Coronary artery (tissue), 2 donors: ENCODE measurements at regions not wholly inside any gene's neighbourhood (a gene's known extent, or its start where the extent isn't known, plus 50 kb on each side); places are given as distances from the start of the nearest gene placed in this dataset.

Experiments used
- DNase-seq: peaks from one replicate; pipeline ENCODE4 v3.0.0-alpha.2; 2017; ENCODE audit warnings: low spot score
- H3K27ac ChIP-seq, 2 donors: fragments of 200-600 bp; sonication (generic); one replicate each; pipeline ENCODE4 v1.5.1; 2016 to 2019
- H3K4me3 ChIP-seq: fragments of 200-600 bp; sonication (generic); 2 replicates; pipeline ENCODE4 v1.5.1; 2016; ENCODE audit warnings: mild to moderate bottlenecking, moderate library complexity
- TF ChIP-seq, protein P1 (sequence below): fragments of 200-600 bp; sonication (generic); IDR thresholded peaks from one replicate; pipeline ENCODE4 v1.5.1; 2019; ENCODE audit warnings: antibody characterized with exemption

DNA sequence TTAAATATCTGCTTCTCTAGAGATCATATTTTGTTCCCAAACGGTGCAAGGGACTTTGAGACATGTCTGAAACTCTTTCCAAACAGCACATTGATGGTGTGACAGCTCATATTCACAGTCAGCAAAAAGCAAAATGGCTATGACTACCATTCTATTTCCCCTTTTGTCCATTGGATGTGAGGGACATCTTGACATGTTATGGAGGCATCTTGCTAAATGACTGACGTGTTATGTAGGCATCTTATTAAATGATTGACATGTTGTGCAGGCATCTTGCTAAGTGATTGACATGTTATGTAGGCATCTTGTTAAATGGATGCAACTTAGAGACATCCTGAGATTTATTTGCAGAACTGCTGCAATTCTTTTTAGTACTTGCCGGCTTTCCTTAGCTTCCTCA lies 255.8 kb downstream of the DLL1 start:
- Histone ChIP-seq H3K4me3 (no peak overlapping the region), H3K27ac (no peak overlapping the region)
- no peak for DNase-seq
- TF ChIP-seq, protein P1, sequence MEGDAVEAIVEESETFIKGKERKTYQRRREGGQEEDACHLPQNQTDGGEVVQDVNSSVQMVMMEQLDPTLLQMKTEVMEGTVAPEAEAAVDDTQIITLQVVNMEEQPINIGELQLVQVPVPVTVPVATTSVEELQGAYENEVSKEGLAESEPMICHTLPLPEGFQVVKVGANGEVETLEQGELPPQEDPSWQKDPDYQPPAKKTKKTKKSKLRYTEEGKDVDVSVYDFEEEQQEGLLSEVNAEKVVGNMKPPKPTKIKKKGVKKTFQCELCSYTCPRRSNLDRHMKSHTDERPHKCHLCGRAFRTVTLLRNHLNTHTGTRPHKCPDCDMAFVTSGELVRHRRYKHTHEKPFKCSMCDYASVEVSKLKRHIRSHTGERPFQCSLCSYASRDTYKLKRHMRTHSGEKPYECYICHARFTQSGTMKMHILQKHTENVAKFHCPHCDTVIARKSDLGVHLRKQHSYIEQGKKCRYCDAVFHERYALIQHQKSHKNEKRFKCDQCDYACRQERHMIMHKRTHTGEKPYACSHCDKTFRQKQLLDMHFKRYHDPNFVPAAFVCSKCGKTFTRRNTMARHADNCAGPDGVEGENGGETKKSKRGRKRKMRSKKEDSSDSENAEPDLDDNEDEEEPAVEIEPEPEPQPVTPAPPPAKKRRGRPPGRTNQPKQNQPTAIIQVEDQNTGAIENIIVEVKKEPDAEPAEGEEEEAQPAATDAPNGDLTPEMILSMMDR: no peak

DNA sequence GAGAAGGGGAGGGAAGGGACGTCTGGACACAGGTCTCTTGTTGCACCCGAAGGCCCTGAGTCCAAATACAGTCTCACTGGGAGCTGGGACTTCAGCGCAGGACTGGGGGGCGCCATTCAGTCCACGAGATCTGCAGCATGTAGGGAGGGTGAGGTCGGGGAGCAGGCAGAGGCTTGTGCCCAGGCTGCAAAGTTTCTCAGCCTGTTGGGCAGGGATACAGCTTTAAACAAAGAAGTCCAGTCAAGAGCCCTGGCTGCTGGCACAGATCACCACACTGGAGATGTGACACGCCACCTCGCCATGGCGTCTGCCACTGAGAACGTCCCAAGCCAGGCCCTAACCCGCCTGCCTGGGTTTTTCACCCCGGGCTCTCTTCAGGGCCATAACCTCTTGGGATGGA lies 256.6 kb downstream of the DLL1 start:
- no peak overlapping the region for H3K27ac ChIP-seq
- peak; percentile 55 for DNase-seq
- TF ChIP-seq, protein P1: no peak
- H3K4me3 ChIP-seq: no peak overlapping the region

DNA sequence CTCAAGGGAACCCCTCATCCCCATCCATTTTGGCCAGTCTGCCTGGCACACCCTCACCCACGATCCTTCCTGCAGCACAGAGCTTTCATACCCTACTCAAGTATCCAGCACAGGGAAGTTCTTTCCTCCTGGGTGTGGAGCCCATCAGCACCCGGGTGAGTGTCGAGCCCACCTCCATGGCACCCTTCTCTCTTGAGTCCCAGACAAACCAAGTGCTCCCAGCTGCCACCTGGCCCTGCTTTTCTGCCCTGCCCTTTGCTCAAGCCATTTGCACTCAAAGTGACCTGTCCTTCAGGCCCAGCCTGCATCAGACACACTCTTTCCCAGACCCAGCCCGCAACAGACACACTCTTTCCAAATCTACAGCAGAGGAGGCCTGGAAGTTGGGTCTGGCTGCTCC lies 257.2 kb downstream of the DLL1 start:
- peak; percentile 41 for DNase-seq
- no peak overlapping the region for H3K27ac ChIP-seq
- H3K4me3 ChIP-seq: no peak overlapping the region
- TF ChIP-seq, protein P1: no peak

DNA sequence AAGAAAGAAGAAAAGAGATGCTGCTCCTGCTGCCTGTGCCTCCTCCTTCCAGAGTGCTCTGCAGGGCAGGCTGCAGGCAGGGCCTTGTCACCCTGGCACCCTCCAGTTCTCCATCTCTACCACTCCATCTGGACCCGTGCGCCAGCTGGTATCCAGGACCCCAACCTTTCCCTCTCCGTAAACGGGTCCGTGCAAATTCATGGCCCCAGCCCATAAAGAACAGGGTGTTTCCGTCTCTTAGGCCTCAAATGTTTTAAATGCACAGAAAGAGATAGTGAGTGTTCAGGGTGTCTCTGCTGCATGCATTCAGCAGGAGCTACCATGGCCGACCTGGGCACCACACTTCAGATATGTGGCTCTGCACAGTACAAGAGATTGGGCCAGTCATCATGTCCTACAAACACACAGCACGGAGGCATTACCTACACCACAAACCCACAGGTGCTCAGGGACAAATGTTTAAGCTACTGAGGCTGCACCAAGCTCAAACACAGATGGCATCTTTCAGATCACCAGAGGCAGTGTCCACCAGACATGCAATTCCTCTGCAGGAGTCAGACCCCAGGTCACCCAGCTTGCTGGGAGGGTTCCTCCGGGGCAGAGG lies 258.1 kb downstream of the DLL1 start:
- peak; percentile 33 for DNase-seq
- TF ChIP-seq, protein P1: no peak
- Histone ChIP-seq H3K27ac (no peak overlapping the region), H3K4me3 (no peak overlapping the region)

DNA sequence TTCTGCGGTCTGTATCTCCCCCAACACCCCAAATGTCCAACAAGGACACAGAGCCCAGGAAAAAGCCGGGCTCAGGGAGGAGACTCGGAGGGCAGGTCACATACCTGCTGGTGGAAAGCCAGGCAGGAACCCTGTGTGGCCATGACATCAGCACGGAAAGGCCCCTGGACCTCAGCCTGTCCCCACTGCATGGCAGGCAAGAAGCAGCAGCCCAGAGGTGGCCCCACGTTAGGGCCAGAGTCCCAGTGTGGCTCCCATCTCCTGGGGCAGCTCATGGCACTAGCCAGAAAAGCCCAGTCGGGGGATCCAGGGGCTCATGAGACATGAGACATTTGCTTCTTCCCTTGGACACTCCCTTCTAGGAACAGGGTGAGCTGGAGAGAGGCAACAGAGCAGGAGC lies 258.7 kb downstream of the DLL1 start:
- peak; percentile 63 for DNase-seq
- no peak overlapping the region for H3K4me3 ChIP-seq
- no peak overlapping the region for H3K27ac ChIP-seq
- TF ChIP-seq, protein P1: no peak

DNA sequence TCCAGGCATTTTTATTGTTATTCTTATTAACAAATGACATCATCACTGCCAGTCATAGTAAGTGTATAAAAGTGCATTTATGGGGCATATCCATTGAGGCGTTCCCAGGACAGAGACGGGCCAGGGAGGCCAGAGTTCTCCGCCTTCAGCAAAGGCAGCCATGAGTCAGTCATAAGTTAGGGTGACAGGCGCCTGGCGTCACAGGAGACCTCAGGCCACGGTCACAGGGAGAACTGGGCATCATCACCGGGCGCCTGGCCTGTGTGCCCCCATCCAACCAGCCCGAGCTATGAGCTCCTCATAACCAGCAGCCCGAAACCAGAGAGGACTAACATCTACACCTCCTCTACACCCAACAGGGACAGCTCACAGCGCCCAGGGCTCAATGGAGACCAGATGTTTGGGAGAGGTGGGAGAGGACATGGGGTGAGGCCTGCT lies 259.2 kb downstream of the DLL1 start:
- TF ChIP-seq, protein P1: no peak
- DNase-seq: peak; percentile 54
- H3K27ac ChIP-seq: no peak overlapping the region
- H3K4me3 ChIP-seq: no peak overlapping the region

DNA sequence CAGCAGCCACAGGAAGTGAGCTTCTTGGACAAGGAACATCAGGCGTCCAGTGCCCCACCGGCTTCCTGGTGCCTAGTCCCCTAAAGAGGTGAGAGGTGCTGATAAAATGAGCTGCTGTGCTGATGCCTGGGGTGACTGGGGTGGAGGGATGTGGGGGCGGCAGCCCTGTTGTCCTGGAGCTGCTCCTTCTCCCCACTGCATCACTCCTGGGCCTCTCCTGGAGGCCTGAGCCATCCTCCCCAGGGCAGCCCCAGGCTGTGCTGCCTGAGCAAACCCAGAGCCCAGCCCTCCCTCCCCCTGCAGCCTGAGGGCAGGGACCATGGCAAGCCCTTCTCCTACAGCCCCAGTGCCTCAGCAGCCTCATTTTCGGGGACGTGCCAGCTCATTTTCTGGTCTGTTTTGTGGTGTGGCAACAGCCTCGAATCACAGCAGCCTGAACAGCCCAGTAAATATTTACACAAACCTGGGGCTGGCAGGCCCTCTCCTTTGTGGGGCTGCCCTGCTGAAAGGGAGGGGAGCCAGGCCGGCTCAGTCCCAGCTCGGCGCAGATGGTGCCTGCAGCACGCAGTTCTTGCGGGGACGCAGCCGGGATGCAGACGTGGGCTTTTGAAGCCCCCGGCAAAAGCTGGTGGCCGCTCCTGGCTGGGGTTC lies 259.9 kb downstream of the DLL1 start:
- Histone ChIP-seq H3K4me3 (no peak overlapping the region), H3K27ac (no peak overlapping the region)
- TF ChIP-seq, protein P1: no peak
- DNase-seq: peak; percentile 47
